ENCODE measurements at regions not wholly inside any gene's neighbourhood (a gene's known extent, or its start where the extent isn't known, plus 50 kb on each side); places are given as distances from the start of the nearest gene placed in this dataset.

DNA sequence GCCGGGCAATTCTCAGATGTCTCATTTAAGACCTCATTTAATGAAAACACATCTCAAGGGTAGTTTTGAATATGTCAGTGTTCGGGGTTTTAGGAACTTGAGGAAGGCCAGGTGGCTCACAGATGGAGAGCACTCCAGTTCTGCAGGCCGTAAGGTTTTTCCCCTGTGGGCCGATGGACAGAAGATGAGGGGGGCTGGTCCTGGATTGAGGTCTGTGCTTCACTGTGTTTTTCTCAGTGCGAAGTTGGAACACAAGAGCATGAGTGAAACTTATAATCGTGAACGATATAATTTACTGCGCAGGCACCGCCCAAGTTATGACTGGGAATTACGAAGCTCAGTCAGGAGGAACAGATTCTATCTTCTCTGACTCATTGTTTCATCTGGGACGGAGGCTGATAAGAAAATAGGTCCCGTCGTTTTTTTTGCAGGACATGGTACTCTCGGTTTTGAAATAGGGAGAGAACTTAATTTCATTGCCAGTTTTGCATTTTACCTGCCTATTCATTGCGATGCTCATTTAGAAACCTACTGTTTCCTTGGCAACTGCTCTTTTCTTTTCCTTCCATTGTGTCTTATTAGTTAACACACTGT lies 591.0 kb upstream of the PFKP start:
- H3K4me3 ChIP-seq (ENCODE audit: low read depth, low read length), result no peak overlapping the region
- H3K36me3 ChIP-seq (ENCODE audit: control insufficient read depth in 2 of 2, insufficient read depth in 1 of 2, low read length in 2 of 2), result no peaks in the 10 kb centered on the region
- CTCF ChIA-PET, result no interaction called here
- no peak overlapping the region for H3K27ac ChIP-seq (ENCODE audit: extremely low read depth, low read depth, low read length)
- H3K9me3 ChIP-seq (ENCODE audit: control insufficient read depth, insufficient read depth, low read depth, low read length), result no peaks in the 10 kb centered on the region
- TF ChIP-seq MZF1 (tag by site-specific recombination; IDR thresholded peaks at IDR 0.05; ENCODE audit: borderline replicate concordance) (no peak), ZNF785 (tag by site-specific recombination; IDR thresholded peaks at IDR 0.05) (no peak), ZNF146 (tag by site-specific recombination; IDR thresholded peaks at IDR 0.05) (no peak), ZNF426 (tag by site-specific recombination; IDR thresholded peaks at IDR 0.05) (no peak), GLIS2 (tag by site-specific recombination; IDR thresholded peaks at IDR 0.05) (no peak), ZSCAN23 (tag by site-specific recombination; IDR thresholded peaks at IDR 0.05) (no peak), MYNN (tag by site-specific recombination; IDR thresholded peaks at IDR 0.05; ENCODE audit: borderline replicate concordance) (no peak)
- TF ChIP-seq, protein P1, sequence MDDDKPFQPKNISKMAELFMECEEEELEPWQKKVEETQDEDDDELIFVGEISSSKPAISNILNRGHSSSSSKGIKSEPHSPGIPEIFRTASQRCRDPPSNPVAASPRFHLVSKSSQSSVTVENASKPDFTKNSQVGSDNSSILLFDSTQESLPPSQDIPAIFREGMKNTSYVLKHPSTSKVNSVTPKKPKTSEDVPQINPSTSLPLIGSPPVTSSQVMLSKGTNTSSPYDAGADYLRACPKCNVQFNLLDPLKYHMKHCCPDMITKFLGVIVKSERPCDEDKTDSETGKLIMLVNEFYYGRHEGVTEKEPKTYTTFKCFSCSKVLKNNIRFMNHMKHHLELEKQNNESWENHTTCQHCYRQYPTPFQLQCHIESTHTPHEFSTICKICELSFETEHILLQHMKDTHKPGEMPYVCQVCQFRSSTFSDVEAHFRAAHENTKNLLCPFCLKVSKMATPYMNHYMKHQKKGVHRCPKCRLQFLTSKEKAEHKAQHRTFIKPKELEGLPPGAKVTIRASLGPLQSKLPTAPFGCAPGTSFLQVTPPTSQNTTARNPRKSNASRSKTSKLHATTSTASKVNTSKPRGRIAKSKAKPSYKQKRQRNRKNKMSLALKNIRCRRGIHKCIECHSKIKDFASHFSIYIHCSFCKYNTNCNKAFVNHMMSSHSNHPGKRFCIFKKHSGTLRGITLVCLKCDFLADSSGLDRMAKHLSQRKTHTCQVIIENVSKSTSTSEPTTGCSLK (tag by site-specific recombination; IDR thresholded peaks at IDR 0.05), result no peak
- TF ChIP-seq, protein P2, sequence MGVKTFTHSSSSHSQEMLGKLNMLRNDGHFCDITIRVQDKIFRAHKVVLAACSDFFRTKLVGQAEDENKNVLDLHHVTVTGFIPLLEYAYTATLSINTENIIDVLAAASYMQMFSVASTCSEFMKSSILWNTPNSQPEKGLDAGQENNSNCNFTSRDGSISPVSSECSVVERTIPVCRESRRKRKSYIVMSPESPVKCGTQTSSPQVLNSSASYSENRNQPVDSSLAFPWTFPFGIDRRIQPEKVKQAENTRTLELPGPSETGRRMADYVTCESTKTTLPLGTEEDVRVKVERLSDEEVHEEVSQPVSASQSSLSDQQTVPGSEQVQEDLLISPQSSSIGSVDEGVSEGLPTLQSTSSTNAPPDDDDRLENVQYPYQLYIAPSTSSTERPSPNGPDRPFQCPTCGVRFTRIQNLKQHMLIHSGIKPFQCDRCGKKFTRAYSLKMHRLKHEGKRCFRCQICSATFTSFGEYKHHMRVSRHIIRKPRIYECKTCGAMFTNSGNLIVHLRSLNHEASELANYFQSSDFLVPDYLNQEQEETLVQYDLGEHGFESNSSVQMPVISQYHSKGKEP (tag by site-specific recombination; IDR thresholded peaks at IDR 0.05), result no peak
- POLR2A ChIA-PET, result interaction anchor here (0.7 kb wide), 1 partner anchor 276 kb away, joined by 6 read pairs; no protein-coding TSS in a partner anchor
- 0 out of 2 replicates have a peak, but pooled peaks cover 9% of the 10 kb centered on the region for H3K4me1 ChIP-seq (ENCODE audit: control insufficient read depth, insufficient read depth, low read length)

DNA sequence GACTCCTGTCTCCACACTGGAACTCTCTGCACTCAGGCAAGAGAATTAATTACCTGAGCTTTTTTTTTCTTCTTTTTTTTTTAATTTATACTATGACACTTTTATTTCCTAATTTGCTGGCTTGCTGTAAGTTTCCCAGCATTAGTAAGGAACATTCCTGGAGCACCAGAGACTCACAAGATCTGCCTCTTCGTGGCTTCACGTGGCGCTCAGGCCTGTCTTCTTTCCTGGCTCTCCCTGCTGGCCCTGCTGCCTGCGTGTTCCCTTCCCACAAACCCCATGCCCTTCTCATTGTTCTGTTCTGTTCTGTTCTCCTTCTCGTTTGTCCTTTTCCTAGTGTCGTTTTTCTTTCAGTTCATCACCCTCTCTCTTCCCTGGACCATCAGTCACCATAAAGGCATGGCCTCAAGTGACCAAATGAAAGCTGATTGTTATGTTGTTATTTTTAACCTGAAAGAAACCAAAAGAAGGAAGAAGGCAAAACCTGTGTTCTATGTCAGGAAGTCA lies 591.6 kb upstream of the PFKP start:
- Histone ChIP-seq H3K4me1 (ENCODE audit: control insufficient read depth, insufficient read depth, low read length) (0 out of 2 replicates have a peak, but pooled peaks cover 10% of the 10 kb centered on the region), H3K9me3 (ENCODE audit: control insufficient read depth, insufficient read depth, low read depth, low read length) (no peaks in the 10 kb centered on the region), H3K4me3 (ENCODE audit: low read depth, low read length) (no peak overlapping the region), H3K27ac (ENCODE audit: extremely low read depth, low read depth, low read length) (no peak overlapping the region), H3K36me3 (ENCODE audit: control insufficient read depth in 2 of 2, insufficient read depth in 1 of 2, low read length in 2 of 2) (no peaks in the 10 kb centered on the region)
- no peak for TF ChIP-seq GLI4 (tag by site-specific recombination; IDR thresholded peaks at IDR 0.05)
- no peak for TF ChIP-seq ZNF433 (tag by site-specific recombination; IDR thresholded peaks at IDR 0.05; ENCODE audit: low read depth)
- TF ChIP-seq ZNF701 (tag by site-specific recombination; IDR thresholded peaks at IDR 0.05), result no peak
- TF ChIP-seq, protein P3, sequence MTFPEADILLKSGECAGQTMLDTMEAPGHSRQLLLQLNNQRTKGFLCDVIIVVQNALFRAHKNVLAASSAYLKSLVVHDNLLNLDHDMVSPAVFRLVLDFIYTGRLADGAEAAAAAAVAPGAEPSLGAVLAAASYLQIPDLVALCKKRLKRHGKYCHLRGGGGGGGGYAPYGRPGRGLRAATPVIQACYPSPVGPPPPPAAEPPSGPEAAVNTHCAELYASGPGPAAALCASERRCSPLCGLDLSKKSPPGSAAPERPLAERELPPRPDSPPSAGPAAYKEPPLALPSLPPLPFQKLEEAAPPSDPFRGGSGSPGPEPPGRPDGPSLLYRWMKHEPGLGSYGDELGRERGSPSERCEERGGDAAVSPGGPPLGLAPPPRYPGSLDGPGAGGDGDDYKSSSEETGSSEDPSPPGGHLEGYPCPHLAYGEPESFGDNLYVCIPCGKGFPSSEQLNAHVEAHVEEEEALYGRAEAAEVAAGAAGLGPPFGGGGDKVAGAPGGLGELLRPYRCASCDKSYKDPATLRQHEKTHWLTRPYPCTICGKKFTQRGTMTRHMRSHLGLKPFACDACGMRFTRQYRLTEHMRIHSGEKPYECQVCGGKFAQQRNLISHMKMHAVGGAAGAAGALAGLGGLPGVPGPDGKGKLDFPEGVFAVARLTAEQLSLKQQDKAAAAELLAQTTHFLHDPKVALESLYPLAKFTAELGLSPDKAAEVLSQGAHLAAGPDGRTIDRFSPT (tag by site-specific recombination; IDR thresholded peaks at IDR 0.05), result no peak
- TF ChIP-seq ZNF114 (tag by site-specific recombination; IDR thresholded peaks at IDR 0.05), result no peak
- no peak for TF ChIP-seq KLF16 (tag by site-specific recombination; IDR thresholded peaks at IDR 0.05)
- ChIA-PET POLR2A (interaction anchor here (0.7 kb wide), 1 partner anchor 276 kb away, joined by 6 read pairs; no protein-coding TSS in a partner anchor), CTCF (no interaction called here)

DNA sequence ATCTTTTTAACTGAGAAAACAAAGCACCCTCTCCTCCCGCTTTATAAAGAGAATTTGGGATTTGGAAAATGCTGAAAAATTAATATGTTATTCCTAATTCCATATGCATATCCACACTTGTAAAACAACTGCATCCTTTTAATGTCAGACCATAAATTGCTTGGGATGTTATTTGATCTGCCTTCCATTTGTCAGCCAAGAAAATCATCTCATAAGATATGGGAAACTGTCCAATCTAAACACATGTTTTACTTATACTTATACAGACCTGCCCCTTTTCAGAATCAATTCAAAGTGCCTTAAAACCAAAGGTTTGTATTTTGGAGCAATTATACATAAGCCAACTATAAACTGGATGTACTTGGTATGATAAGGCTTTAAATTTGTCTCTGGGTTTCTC lies 595.5 kb upstream of the PFKP start:
- POLR2A ChIA-PET, result no interaction called here
- Histone ChIP-seq H3K36me3 (ENCODE audit: control insufficient read depth in 2 of 2, insufficient read depth in 1 of 2, low read length in 2 of 2) (no peaks in the 10 kb centered on the region), H3K4me3 (ENCODE audit: low read depth, low read length) (no peak overlapping the region), H3K9me3 (ENCODE audit: control insufficient read depth, insufficient read depth, low read depth, low read length) (no peaks in the 10 kb centered on the region), H3K4me1 (ENCODE audit: control insufficient read depth, insufficient read depth, low read length) (0 out of 2 replicates have a peak, but pooled peaks cover 10% of the 10 kb centered on the region), H3K27ac (ENCODE audit: extremely low read depth, low read depth, low read length) (no peak overlapping the region)
- CTCF ChIA-PET, result interaction anchor here (0.7 kb wide), 2 partner anchors 187 to 390 kb away, joined by 3 read pairs; no protein-coding TSS in a partner anchor
- TF ChIP-seq, protein P4, sequence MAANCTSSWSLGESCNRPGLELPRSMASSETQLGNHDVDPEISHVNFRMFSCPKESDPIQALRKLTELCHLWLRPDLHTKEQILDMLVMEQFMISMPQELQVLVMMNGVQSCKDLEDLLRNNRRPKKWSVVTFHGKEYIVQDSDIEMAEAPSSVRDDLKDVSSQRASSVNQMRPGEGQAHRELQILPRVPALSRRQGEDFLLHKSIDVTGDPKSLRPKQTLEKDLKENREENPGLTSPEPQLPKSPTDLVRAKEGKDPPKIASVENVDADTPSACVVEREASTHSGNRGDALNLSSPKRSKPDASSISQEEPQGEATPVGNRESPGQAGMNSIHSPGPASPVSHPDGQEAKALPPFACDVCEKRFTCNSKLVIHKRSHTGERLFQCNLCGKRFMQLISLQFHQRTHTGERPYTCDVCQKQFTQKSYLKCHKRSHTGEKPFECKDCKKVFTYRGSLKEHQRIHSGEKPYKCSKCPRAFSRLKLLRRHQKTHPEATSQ (tag by site-specific recombination; IDR thresholded peaks at IDR 0.05), result no peak
- TF ChIP-seq, protein P5, sequence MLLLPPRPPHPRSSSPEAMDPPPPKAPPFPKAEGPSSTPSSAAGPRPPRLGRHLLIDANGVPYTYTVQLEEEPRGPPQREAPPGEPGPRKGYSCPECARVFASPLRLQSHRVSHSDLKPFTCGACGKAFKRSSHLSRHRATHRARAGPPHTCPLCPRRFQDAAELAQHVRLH (tag by site-specific recombination; IDR thresholded peaks at IDR 0.05), result no peak
- TF ChIP-seq SP7 (tag by site-specific recombination; IDR thresholded peaks at IDR 0.05), result no peak
- no peak for TF ChIP-seq SCRT1 (tag by site-specific recombination; IDR thresholded peaks at IDR 0.05; ENCODE audit: borderline replicate concordance)
- TF ChIP-seq ZNF629 (tag by site-specific recombination; IDR thresholded peaks at IDR 0.05), result no peak
- no peak for TF ChIP-seq ZNF416 (tag by site-specific recombination; IDR thresholded peaks at IDR 0.05)
- TF ChIP-seq, protein P6, sequence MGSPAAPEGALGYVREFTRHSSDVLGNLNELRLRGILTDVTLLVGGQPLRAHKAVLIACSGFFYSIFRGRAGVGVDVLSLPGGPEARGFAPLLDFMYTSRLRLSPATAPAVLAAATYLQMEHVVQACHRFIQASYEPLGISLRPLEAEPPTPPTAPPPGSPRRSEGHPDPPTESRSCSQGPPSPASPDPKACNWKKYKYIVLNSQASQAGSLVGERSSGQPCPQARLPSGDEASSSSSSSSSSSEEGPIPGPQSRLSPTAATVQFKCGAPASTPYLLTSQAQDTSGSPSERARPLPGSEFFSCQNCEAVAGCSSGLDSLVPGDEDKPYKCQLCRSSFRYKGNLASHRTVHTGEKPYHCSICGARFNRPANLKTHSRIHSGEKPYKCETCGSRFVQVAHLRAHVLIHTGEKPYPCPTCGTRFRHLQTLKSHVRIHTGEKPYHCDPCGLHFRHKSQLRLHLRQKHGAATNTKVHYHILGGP (tag by site-specific recombination; IDR thresholded peaks at IDR 0.05), result no peak
